ENCODE measurements at regions not wholly inside any gene's neighbourhood (a gene's known extent, or its start where the extent isn't known, plus 50 kb on each side); places are given as distances from the start of the nearest gene placed in this dataset.

- H3K9me3 ChIP-seq: no peaks in the 10 kb centered on the region
- peak in 1 of 2 donors; percentile 13 for DNase-seq
- H3K4me1 ChIP-seq: no peaks in the 10 kb centered on the region
- H3K27me3 ChIP-seq: no peaks in the 10 kb centered on the region
- WGBS, 2 donors: 86 to 87% methylated on average over 9 to 10 of the region's 10 CpGs
- no peaks in the 10 kb centered on the region for H3K36me3 ChIP-seq
- H3K27ac ChIP-seq: no peak overlapping the region
- TF ChIP-seq POLR2AphosphoS5 (IDR thresholded peaks at IDR 0.05): no peak
- TF ChIP-seq POLR2A (IDR thresholded peaks at IDR 0.05): no peak
- no peak for TF ChIP-seq EP300 (IDR thresholded peaks at IDR 0.05)
- TF ChIP-seq, protein P1, sequence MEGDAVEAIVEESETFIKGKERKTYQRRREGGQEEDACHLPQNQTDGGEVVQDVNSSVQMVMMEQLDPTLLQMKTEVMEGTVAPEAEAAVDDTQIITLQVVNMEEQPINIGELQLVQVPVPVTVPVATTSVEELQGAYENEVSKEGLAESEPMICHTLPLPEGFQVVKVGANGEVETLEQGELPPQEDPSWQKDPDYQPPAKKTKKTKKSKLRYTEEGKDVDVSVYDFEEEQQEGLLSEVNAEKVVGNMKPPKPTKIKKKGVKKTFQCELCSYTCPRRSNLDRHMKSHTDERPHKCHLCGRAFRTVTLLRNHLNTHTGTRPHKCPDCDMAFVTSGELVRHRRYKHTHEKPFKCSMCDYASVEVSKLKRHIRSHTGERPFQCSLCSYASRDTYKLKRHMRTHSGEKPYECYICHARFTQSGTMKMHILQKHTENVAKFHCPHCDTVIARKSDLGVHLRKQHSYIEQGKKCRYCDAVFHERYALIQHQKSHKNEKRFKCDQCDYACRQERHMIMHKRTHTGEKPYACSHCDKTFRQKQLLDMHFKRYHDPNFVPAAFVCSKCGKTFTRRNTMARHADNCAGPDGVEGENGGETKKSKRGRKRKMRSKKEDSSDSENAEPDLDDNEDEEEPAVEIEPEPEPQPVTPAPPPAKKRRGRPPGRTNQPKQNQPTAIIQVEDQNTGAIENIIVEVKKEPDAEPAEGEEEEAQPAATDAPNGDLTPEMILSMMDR (IDR thresholded peaks at IDR 0.05): no peak
- no peak overlapping the region for H3K4me3 ChIP-seq
- ATAC-seq (ENCODE audit: low FRiP score in 2 of 2): no peak
Measured at GRCh38 chr1:29811727-29812407, 575.5 kb downstream of the PTPRU start.

- Histone ChIP-seq H3K4me1 (no peaks in the 10 kb centered on the region), H3K9me3 (no peaks in the 10 kb centered on the region), H3K27ac (no peak overlapping the region), H3K27me3 (no peaks in the 10 kb centered on the region), H3K36me3 (no peaks in the 10 kb centered on the region), H3K4me3 (no peak overlapping the region)
- WGBS, 2 donors: 61 to 74% methylated on average over 7 of the region's 7 CpGs
- DNase-seq (peak in 1 of 2 donors; percentile 7), ATAC-seq (ENCODE audit: low FRiP score in 2 of 2) (no peak)
- TF ChIP-seq, protein P1 (IDR thresholded peaks at IDR 0.05): no peak
- TF ChIP-seq POLR2AphosphoS5 (IDR thresholded peaks at IDR 0.05) (no peak), POLR2A (IDR thresholded peaks at IDR 0.05) (no peak), EP300 (IDR thresholded peaks at IDR 0.05) (no peak)
Measured at GRCh38 chr1:29811247-29811646, 574.9 kb downstream of the PTPRU start.

DNA sequence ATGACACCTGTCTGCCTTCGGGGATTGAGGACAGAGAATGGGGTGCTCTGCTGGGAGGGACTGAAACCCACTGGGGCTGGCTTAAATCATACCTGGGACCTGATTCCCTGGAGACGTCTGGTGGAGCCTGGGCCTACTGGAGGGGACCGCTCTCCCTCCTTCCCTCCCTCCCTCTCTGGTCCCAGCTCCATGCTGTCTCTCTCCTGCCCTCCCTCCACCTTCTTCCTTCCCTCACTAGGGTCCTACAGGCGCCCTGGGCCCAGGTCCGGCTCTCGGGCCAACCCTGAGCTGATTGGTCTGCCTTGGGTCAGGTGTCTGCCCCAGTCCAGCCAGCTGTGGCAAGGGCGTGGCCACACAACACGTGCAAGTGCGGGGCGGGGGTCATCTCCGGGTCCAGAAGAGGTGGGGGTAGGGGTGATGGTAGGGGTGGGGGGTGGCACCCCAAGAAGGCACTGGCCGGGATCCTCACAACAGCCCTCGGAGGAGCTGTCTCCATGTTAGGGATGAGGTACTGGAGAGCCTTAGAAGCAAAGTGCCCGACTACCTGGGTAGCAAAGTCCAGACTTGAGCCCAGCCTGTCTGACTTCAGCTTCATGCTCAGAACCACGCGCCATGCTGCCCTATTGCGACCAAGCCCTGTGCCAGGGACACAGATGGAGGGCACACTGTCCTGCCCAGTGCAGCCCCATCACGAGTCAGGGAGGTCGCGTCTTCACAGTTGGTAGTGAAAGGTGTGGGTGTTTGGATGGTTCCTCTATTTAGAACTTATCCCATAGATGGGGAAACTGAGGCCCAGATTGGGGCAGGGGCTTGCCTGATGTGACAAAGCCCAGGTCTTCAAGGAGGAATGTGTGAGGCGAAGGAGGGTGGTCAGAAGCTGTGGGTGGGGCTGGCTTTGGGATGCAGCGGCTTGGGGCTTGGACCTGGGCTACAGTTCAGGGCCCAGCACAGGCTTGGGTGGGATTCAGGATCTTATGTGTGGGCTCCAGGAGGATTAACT is 574.1 kb downstream of the PTPRU start:
- no peaks in the 10 kb centered on the region for H3K4me1 ChIP-seq
- no peak for ATAC-seq (ENCODE audit: low FRiP score in 2 of 2)
- H3K27ac ChIP-seq: no peak overlapping the region
- no peaks in the 10 kb centered on the region for H3K9me3 ChIP-seq
- TF ChIP-seq EP300 (IDR thresholded peaks at IDR 0.05): no peak
- TF ChIP-seq, protein P1 (IDR thresholded peaks at IDR 0.05): no peak
- no peak for TF ChIP-seq POLR2AphosphoS5 (IDR thresholded peaks at IDR 0.05)
- no peak for TF ChIP-seq POLR2A (IDR thresholded peaks at IDR 0.05)
- no peaks in the 10 kb centered on the region for H3K27me3 ChIP-seq
- 85 to 86% methylated on average over 13 to 22 of the region's 22 CpGs for WGBS, 2 donors
- no peak overlapping the region for H3K4me3 ChIP-seq
- DNase-seq: peak; percentile 12 to 64
- H3K36me3 ChIP-seq: no peaks in the 10 kb centered on the region

- no peak overlapping the region for H3K4me3 ChIP-seq
- H3K36me3 ChIP-seq: no peaks in the 10 kb centered on the region
- H3K4me1 ChIP-seq: no peaks in the 10 kb centered on the region
- H3K9me3 ChIP-seq: no peaks in the 10 kb centered on the region
- no peak overlapping the region for H3K27ac ChIP-seq
- peak; percentile 3 to 41 for DNase-seq
- TF ChIP-seq POLR2A (IDR thresholded peaks at IDR 0.05): no peak
- no peak for TF ChIP-seq POLR2AphosphoS5 (IDR thresholded peaks at IDR 0.05)
- TF ChIP-seq, protein P1 (IDR thresholded peaks at IDR 0.05): no peak
- no peak for TF ChIP-seq EP300 (IDR thresholded peaks at IDR 0.05)
- no peak for ATAC-seq (ENCODE audit: low FRiP score in 2 of 2)
- 60 to 71% methylated on average over 16 of the region's 16 CpGs for WGBS, 2 donors
- H3K27me3 ChIP-seq: no peaks in the 10 kb centered on the region
Measured at GRCh38 chr1:29809446-29810120, 573.3 kb downstream of the PTPRU start.

Data from upper lobe of left lung (tissue), 6 donors.